Transverse colon (tissue), 4 donors: ENCODE measurements at regions not wholly inside any gene's neighbourhood (a gene's known extent, or its start where the extent isn't known, plus 50 kb on each side); places are given as distances from the start of the nearest gene placed in this dataset.

Experiments used
- DNase-seq: peaks from one replicate; pipeline ENCODE4 v3.0.0-alpha.2; 2019
- H3K27ac ChIP-seq, 4 donors: fragments of 200-600 bp; sonication (generic); 2 replicates each; pipeline ENCODE4 v1.5.1; 2016 to 2018; ENCODE audit warnings: inconsistent platforms in 4 of 4
- H3K27me3 ChIP-seq: fragments of 200-600 bp; sonication (generic); 2 replicates; pipeline ENCODE4 v1.5.1; 2017; ENCODE audit warnings: inconsistent platforms
- H3K36me3 ChIP-seq, 4 donors: fragments of 200-600 bp; sonication (generic); 2 replicates each; pipeline ENCODE4 v1.5.1; 2017 to 2019; ENCODE audit warnings: inconsistent platforms in 4 of 4
- H3K4me1 ChIP-seq, 4 donors: fragments of 200-600 bp; sonication (generic); 2 replicates each; pipeline ENCODE4 v1.5.1; 2017 to 2020; ENCODE audit warnings: inconsistent platforms in 4 of 4
- H3K4me3 ChIP-seq, 4 donors: fragments of 200-600 bp; sonication (generic); 1 replicate in 1 of 4; 2 replicates in 3 of 4; pipeline versions ENCODE4 v1.5.1 to v1.6.1; 2017 to 2019; ENCODE audit warnings: inconsistent platforms in 4 of 4
- H3K9me3 ChIP-seq, 2 donors: fragments of 200-600 bp; sonication (generic); 2 replicates each; pipeline ENCODE4 v1.5.1; 2017 to 2019; ENCODE audit warnings: inconsistent platforms in 2 of 2
- CTCF ChIP-seq, 5 experiments: fragments of 200-600 bp in 3 of 5; fragments of 450-650 bp in 2 of 5; sonication (generic) in 3 of 5; IDR thresholded peaks; 1 replicate in 2 of 5; 2 replicates in 3 of 5; pipeline ENCODE4 v1.5.1; 2016 to 2017; ENCODE audit warnings: antibody characterized with exemption in 5 of 5, inconsistent platforms in 3 of 5, mild to moderate bottlenecking in 2 of 5, moderate library complexity in 1 of 5
- EP300 ChIP-seq: sonication (generic); formaldehyde crosslinking; IDR thresholded peaks from one replicate; pipeline ENCODE4 v1.6.1; 2017; ENCODE audit warnings: antibody characterized with exemption, low read depth
- POLR2A ChIP-seq: fragments of 450-650 bp; IDR thresholded peaks from one replicate; pipeline ENCODE4 v1.6.1; 2016; ENCODE audit warnings: antibody characterized with exemption, mild to moderate bottlenecking, moderate library complexity
- POLR2AphosphoS5 ChIP-seq, 3 donors: sonication (generic); formaldehyde crosslinking; IDR thresholded peaks; one replicate each; pipeline ENCODE4 v1.6.1; 2016; ENCODE audit warnings: antibody characterized with exemption in 3 of 3
- WGBS, 2 donors: methylation state at CpG; one replicate each; pipeline ENCODE4 v1.1.5; 2018; ENCODE audit warnings: low coverage in 1 of 2; 5-methylcytosine and 5-hydroxymethylcytosine counted together
- in situ Hi-C, 4 donors: fragments of 200-750 bp; cut with MboI; loops; one replicate each; pipeline versions ENCODE4 v1.15.0 to v1.15.1; 2017; ENCODE audit warnings: low sequenced_read_pairs in 3 of 4, low pct_ligation_motif_present in 1 of 4, low pct_unique_long_range_greater_than_20kb in 1 of 4
- intact Hi-C: fragments of 100-400 bp; cut with DNase I; formaldehyde crosslinking; loops from one replicate; pipeline ENCODE4 v1.15.1; 2023; ENCODE audit warnings: low total_unique reads

GRCh38 chr2:120439637-120440384 lies 93.9 kb downstream of the INHBB start:
- WGBS, 2 donors, result 85 to 87% methylated on average over 6 to 19 of the region's 19 CpGs

GRCh38 chr2:120440521-120441350 lies 94.8 kb downstream of the INHBB start:
- peaks cover 0 to 15% (median 14%) of the 10 kb centered on the region in 4 donors for H3K4me1 ChIP-seq
- H3K4me3 ChIP-seq, result no peak overlapping the region
- no peak overlapping the region for H3K27ac ChIP-seq
- no peak for TF ChIP-seq POLR2AphosphoS5 (IDR thresholded peaks at IDR 0.05)
- no peak for TF ChIP-seq CTCF (IDR thresholded peaks at IDR 0.05)
- TF ChIP-seq EP300, result no peak
- TF ChIP-seq POLR2A, result no peak
- WGBS, 2 donors, result 89% methylated on average over 17 of the region's 17 CpGs; no CpG with 5 or more reads in 1 of the 2 donors
- in situ Hi-C loops, result no loop called here
- intact Hi-C loops, result no loop called here
- H3K9me3 ChIP-seq, result no peaks in the 10 kb centered on the region
- no peak for DNase-seq
- H3K36me3 ChIP-seq, result no peaks in the 10 kb centered on the region
- peaks cover 45% of the 10 kb centered on the region for H3K27me3 ChIP-seq

More at GRCh38 chr2:120439637-120440384, 93.9 kb downstream of the INHBB start:
- no peaks in the 10 kb centered on the region for H3K36me3 ChIP-seq
- peaks cover 45% of the 10 kb centered on the region for H3K27me3 ChIP-seq
- no peaks in the 10 kb centered on the region for H3K9me3 ChIP-seq
- in situ Hi-C loops (no loop called here), intact Hi-C loops (no loop called here)
- DNase-seq, result no peak
- H3K4me3 ChIP-seq, result no peak overlapping the region
- H3K4me1 ChIP-seq, result peaks cover 0 to 15% (median 14%) of the 10 kb centered on the region in 4 donors
- TF ChIP-seq CTCF (IDR thresholded peaks at IDR 0.05), result no peak
- no peak for TF ChIP-seq POLR2A
- no peak for TF ChIP-seq EP300
- TF ChIP-seq POLR2AphosphoS5 (IDR thresholded peaks at IDR 0.05), result no peak
- H3K27ac ChIP-seq, result no peak overlapping the region

- TF ChIP-seq EP300, result no peak
- no peak for TF ChIP-seq POLR2AphosphoS5 (IDR thresholded peaks at IDR 0.05)
- no peak for TF ChIP-seq POLR2A
- TF ChIP-seq CTCF (IDR thresholded peaks at IDR 0.05), result no peak
- intact Hi-C loops (no loop called here), in situ Hi-C loops (no loop called here)
- 48 to 61% methylated on average over 8 to 9 of the region's 9 CpGs for WGBS, 2 donors
- Histone ChIP-seq H3K27ac (no peak overlapping the region), H3K36me3 (no peaks in the 10 kb centered on the region), H3K9me3 (no peaks in the 10 kb centered on the region), H3K27me3 (peaks cover 45% of the 10 kb centered on the region), H3K4me3 (no peak overlapping the region), H3K4me1 (peaks cover 0 to 15% (median 14%) of the 10 kb centered on the region in 4 donors)
- no peak for DNase-seq
Observed at GRCh38 chr2:120441351-120441700, 95.4 kb downstream of the INHBB start.

- Histone ChIP-seq H3K27ac (no peak overlapping the region), H3K4me3 (peak overlapping the region in 3 of 4 donors; percentile 1 to 41 (median 25)), H3K4me1 (peaks cover 0 to 15% (median 14%) of the 10 kb centered on the region in 4 donors), H3K36me3 (no peaks in the 10 kb centered on the region), H3K9me3 (no peaks in the 10 kb centered on the region), H3K27me3 (peaks cover 45% of the 10 kb centered on the region)
- TF ChIP-seq POLR2AphosphoS5 (IDR thresholded peaks at IDR 0.05) (no peak), POLR2A (no peak), CTCF (IDR thresholded peaks at IDR 0.05) (no peak), EP300 (no peak)
- in situ Hi-C loops, result no loop called here
- 9 to 50% methylated on average over 1 to 41 of the region's 41 CpGs for WGBS, 2 donors
- DNase-seq, result peak; percentile 46
- intact Hi-C loops, result no loop called here
Observed at GRCh38 chr2:120441744-120442471, 96.0 kb downstream of the INHBB start.
